ENCODE measurements at regions not wholly inside any gene's neighbourhood (a gene's known extent, or its start where the extent isn't known, plus 50 kb on each side); places are given as distances from the start of the nearest gene placed in this dataset.
"Not testable (repeated sequence)": the region's sequence is repeated elsewhere in the genome, so short reads cannot be mapped to it uniquely, and the experiment has no call there.

- peaks cover 7% of the 10 kb centered on the region for H3K9me3 Mint-ChIP-seq
- no peaks in the 10 kb centered on the region for H3K27me3 Mint-ChIP-seq
- no peak overlapping the region for H3K4me3 Mint-ChIP-seq
- no peak for ATAC-seq (replicated peaks)
- no peaks in the 10 kb centered on the region for H3K4me1 Mint-ChIP-seq
- no peak overlapping the region for H3K27ac Mint-ChIP-seq
- no peaks in the 10 kb centered on the region for H3K36me3 Mint-ChIP-seq (ENCODE audit: low read depth)
These were observed 696.3 kb upstream of the SLC35B3 start for GRCh38 chr6:9131616-9132015.

GRCh38 chr6:9131201-9131600, 695.9 kb upstream of the SLC35B3 start:
- no peaks in the 10 kb centered on the region for H3K4me1 Mint-ChIP-seq
- ATAC-seq (replicated peaks), result no peak
- H3K9me3 Mint-ChIP-seq, result peaks cover 7% of the 10 kb centered on the region
- no peak overlapping the region for H3K27ac Mint-ChIP-seq
- H3K27me3 Mint-ChIP-seq, result no peaks in the 10 kb centered on the region
- no peaks in the 10 kb centered on the region for H3K36me3 Mint-ChIP-seq (ENCODE audit: low read depth)
- H3K4me3 Mint-ChIP-seq, result no peak overlapping the region

DNA sequence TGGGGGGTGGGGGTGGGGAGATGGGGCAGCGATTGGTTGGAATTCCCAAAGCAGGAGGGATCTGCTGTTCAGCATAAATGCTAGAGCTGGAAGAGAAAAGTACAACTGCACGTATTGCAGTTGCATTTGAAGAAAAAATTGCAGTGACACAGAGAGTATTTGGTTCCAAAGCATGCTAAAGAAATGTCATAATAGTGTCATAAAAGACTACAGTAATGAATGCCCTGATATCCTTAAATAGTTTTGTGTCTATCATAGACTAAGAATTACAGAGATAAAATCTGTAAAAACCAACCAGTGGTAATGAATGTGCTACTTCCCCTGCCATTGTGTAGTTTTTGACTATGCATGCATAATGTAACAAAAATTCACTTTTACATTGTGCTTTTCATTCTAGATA, 693.6 kb upstream of the SLC35B3 start:
- H3K27me3 Mint-ChIP-seq, result no peaks in the 10 kb centered on the region
- H3K9me3 Mint-ChIP-seq, result peaks cover 6% of the 10 kb centered on the region
- no peaks in the 10 kb centered on the region for H3K36me3 Mint-ChIP-seq (ENCODE audit: low read depth)
- no peak overlapping the region for H3K4me3 Mint-ChIP-seq
- H3K4me1 Mint-ChIP-seq, result no peaks in the 10 kb centered on the region
- H3K27ac Mint-ChIP-seq, result no peak overlapping the region
- ATAC-seq (replicated peaks), result no peak

DNA sequence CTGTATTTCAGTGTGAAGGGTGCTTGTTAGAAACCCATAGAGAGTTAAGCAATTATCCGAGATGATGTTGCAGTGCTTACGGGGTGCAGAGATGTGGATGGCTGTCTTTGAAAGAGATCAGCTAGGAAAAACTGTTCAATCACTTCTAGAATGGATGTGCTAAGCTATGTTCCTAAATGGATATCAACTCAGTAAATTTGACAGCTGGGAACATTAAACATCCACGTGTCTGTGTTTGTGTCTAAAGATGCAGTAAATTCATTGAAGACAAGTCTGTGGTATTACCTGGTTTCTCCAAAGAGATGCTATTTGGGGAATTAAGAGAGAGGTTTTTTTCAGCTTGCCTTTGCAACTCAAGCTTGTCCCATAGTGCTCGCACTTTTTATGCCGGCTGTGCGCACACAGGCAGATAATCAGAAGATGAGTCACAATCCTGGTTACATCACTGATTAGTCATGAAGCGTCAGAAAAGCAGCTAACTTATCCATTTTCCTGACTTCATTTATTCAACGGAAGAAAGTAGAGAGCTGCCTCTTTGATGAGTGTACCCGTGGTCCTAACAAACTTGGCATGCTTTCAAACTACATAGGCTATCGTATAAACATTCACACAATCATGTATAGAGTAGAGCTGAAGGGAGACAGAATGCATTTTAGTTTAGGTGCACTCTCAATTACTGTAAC, 691.7 kb upstream of the SLC35B3 start:
- peaks cover 6% of the 10 kb centered on the region for H3K9me3 Mint-ChIP-seq
- H3K27ac Mint-ChIP-seq, result no peak overlapping the region
- no peaks in the 10 kb centered on the region for H3K4me1 Mint-ChIP-seq
- no peak for ATAC-seq (replicated peaks)
- no peaks in the 10 kb centered on the region for H3K36me3 Mint-ChIP-seq (ENCODE audit: low read depth)
- H3K27me3 Mint-ChIP-seq, result no peaks in the 10 kb centered on the region
- no peak overlapping the region for H3K4me3 Mint-ChIP-seq

DNA sequence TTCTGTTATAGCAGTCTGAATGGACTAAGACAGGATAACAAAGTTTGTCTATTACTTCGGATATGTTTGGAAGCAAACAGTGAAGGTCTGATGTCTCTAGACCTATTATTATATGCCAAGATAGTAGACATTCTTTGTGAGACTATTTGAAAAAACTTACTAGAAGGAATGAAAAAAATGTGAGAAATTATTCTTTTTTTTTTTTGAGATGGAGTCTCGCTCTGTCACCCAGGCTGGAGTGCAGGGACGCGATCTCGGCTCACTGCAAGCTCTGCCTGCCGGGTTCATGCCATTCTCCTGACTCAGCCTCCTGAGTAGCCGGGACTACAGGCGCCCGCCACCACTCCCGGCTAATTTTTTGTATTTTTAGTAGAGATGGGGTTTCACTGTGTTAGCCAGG, 690.7 kb upstream of the SLC35B3 start:
- H3K36me3 Mint-ChIP-seq (ENCODE audit: low read depth); H3K4me1 Mint-ChIP-seq; H3K4me3 Mint-ChIP-seq; H3K9me3 Mint-ChIP-seq; ATAC-seq (replicated peaks); H3K27ac Mint-ChIP-seq; H3K27me3 Mint-ChIP-seq: not testable (repeated sequence)

DNA sequence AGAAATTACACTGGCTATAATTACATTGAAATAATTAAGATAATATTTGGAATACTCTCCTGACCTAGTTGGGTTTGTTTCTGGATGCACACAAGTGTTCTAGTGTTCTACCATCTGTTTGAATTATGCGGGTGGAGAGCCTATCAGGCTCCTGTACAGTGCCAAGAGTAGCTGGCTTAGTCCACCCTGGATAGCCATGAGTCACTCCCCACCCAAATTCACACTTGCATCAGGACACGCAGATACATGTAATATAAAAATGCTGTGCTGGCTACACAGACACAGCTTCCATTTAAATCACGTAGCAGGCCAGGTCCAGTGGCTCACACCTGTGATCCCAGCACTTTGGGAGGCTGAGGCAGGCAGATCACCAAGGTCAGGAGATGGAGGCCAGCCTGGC, 686.2 kb upstream of the SLC35B3 start:
- no peak overlapping the region for H3K4me3 Mint-ChIP-seq
- H3K27me3 Mint-ChIP-seq, result no peaks in the 10 kb centered on the region
- no peak for ATAC-seq (replicated peaks)
- H3K36me3 Mint-ChIP-seq (ENCODE audit: low read depth), result no peaks in the 10 kb centered on the region
- H3K9me3 Mint-ChIP-seq, result peaks cover 10% of the 10 kb centered on the region
- no peaks in the 10 kb centered on the region for H3K4me1 Mint-ChIP-seq
- no peak overlapping the region for H3K27ac Mint-ChIP-seq

DNA sequence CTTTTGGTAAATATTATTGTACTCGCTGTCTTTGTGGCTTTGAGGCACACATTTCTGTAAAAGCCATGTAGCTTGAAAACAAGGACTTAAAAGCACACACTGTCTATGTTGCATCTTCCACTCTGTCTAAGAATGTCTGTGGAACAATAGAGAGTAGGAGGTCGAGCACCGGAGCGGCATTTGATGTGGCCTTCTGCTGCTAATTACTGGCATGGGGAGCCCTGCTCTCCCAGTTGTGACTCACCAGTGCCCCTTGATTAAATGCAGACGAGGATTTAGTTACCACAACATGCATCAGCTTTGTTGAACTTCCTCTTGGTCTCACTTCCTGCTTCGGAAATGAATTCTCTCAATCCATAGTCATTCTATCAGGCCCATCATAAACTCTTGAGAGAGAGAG, 680.7 kb upstream of the SLC35B3 start:
- Mint-ChIP-seq H3K4me3 (no peak overlapping the region), H3K27me3 (no peaks in the 10 kb centered on the region), H3K9me3 (peaks cover 7% of the 10 kb centered on the region), H3K27ac (no peak overlapping the region), H3K4me1 (no peaks in the 10 kb centered on the region), H3K36me3 (ENCODE audit: low read depth) (no peaks in the 10 kb centered on the region)
- ATAC-seq (replicated peaks), result no peak

DNA sequence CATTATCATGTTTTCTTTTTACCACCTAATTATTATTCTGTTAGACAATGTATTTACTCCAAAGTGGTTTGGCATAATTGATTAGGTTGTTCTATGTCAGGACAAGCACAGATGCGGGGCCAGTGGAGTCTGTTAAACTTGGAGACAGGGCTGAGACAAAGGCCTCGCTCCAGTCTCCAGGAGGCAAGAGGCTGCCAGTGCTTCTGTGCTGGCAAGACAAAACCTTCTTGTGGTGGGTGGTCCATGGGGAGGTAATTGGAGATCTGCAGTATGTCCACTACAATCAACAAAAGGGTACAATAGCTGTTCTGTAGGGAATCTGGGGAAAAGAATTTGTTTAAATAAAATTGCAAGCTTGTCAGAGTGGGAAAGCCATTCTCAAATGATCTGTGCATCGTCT, 677.2 kb upstream of the SLC35B3 start:
- H3K9me3 Mint-ChIP-seq, result peaks cover 4% of the 10 kb centered on the region
- ATAC-seq (replicated peaks), result no peak
- no peaks in the 10 kb centered on the region for H3K27me3 Mint-ChIP-seq
- H3K4me3 Mint-ChIP-seq, result no peak overlapping the region
- H3K4me1 Mint-ChIP-seq, result no peaks in the 10 kb centered on the region
- H3K27ac Mint-ChIP-seq, result no peak overlapping the region
- no peaks in the 10 kb centered on the region for H3K36me3 Mint-ChIP-seq (ENCODE audit: low read depth)

- Mint-ChIP-seq H3K4me1 (no peaks in the 10 kb centered on the region), H3K27me3 (no peaks in the 10 kb centered on the region), H3K27ac (no peak overlapping the region), H3K4me3 (no peak overlapping the region), H3K9me3 (peaks cover 13% of the 10 kb centered on the region), H3K36me3 (ENCODE audit: low read depth) (no peaks in the 10 kb centered on the region)
- ATAC-seq (replicated peaks), result no peak
These were observed 668.7 kb upstream of the SLC35B3 start for GRCh38 chr6:9103876-9104521.

GRCh38 chr6:9101920-9102319, 666.6 kb upstream of the SLC35B3 start:
- Mint-ChIP-seq H3K4me3 (no peak overlapping the region), H3K36me3 (ENCODE audit: low read depth) (no peaks in the 10 kb centered on the region), H3K27me3 (no peaks in the 10 kb centered on the region), H3K27ac (no peak overlapping the region), H3K9me3 (peaks cover 18% of the 10 kb centered on the region), H3K4me1 (no peaks in the 10 kb centered on the region)
- ATAC-seq (replicated peaks), result no peak

DNA sequence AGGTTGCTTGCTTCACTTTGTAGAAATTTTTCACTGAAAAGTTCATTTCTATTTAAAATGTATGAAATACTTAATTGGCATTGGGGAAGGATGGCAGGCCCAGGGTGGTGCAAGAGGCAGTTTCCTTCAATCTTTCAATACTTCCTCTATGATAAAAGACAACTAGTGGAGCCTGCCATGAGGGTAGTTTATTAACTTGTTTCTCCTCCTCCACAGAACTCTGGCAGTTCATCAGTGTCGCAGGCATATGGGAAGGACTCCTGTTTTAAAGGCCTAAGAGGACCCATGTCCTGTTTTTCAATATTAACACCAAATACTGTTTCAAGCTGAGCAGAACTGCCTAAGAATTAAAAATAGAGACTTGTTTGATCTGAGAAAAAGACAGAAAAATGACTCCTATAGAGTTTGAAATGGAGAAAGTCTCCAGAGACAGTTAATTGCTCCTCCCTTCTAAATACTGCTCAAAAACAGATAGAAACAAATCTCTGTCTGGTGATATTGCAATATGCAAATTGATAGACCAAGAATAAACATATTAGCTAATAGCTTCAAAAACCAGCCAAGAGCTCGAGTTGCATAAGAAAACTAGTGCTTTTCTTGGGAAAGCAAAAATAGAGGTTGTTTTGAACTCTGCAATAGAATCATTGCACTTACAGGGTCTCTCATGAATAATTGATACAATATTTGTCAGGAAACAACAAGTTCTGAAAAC, 665.7 kb upstream of the SLC35B3 start:
- H3K36me3 Mint-ChIP-seq (ENCODE audit: low read depth), result no peaks in the 10 kb centered on the region
- H3K9me3 Mint-ChIP-seq, result peaks cover 18% of the 10 kb centered on the region
- H3K4me3 Mint-ChIP-seq, result no peak overlapping the region
- ATAC-seq (replicated peaks), result no peak
- H3K27me3 Mint-ChIP-seq, result no peaks in the 10 kb centered on the region
- no peak overlapping the region for H3K27ac Mint-ChIP-seq
- no peaks in the 10 kb centered on the region for H3K4me1 Mint-ChIP-seq

DNA sequence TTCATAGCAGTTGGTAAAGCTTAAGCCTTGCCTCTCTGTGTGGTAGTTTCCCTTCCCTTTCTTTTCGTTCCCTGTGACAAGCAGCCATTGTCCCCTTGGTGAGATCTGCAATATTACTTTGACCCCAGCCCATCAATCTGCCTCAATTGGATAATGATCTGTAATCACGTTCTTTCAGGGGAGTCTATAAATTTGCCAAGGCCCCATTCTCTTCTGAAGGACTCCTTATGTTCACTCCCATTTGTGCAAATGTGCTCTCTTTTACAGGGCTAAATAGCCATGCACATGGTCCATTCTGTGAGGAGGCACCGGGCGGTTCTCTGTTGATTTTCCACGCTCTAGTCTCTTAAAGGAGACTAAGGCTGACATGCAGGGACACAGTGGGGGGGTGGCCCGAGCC, 660.4 kb upstream of the SLC35B3 start:
- Mint-ChIP-seq H3K4me1 (no peaks in the 10 kb centered on the region), H3K36me3 (ENCODE audit: low read depth) (no peaks in the 10 kb centered on the region), H3K27ac (no peak overlapping the region), H3K27me3 (no peaks in the 10 kb centered on the region), H3K9me3 (peaks cover 21% of the 10 kb centered on the region), H3K4me3 (no peak overlapping the region)
- no peak for ATAC-seq (replicated peaks)

GRCh38 chr6:9095137-9095536, 659.8 kb upstream of the SLC35B3 start:
- H3K27ac Mint-ChIP-seq, result no peak overlapping the region
- H3K4me1 Mint-ChIP-seq, result no peaks in the 10 kb centered on the region
- H3K36me3 Mint-ChIP-seq (ENCODE audit: low read depth), result no peaks in the 10 kb centered on the region
- H3K9me3 Mint-ChIP-seq, result peaks cover 18% of the 10 kb centered on the region
- H3K27me3 Mint-ChIP-seq, result no peaks in the 10 kb centered on the region
- no peak for ATAC-seq (replicated peaks)
- no peak overlapping the region for H3K4me3 Mint-ChIP-seq

DNA sequence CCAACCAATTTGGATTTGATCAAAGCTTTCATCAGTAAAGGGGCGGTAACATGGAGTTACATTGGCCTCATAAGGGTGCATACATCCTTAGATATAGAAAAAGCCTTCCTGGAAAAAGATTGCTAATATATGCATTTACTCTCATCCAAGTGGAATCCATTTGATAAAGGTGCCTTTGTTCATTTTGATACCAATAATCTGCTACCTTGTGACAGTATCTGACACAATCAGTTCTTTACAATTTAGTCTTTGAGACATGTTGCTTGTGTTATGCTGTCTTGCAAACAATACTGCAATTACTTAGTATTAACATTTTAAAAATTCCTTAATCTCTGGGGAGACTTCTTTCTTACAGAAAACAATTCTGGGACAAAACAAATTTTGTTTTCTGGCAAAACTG, 654.4 kb upstream of the SLC35B3 start:
- H3K27ac Mint-ChIP-seq, result no peak overlapping the region
- no peak overlapping the region for H3K4me3 Mint-ChIP-seq
- H3K4me1 Mint-ChIP-seq, result no peaks in the 10 kb centered on the region
- no peaks in the 10 kb centered on the region for H3K27me3 Mint-ChIP-seq
- no peaks in the 10 kb centered on the region for H3K36me3 Mint-ChIP-seq (ENCODE audit: low read depth)
- H3K9me3 Mint-ChIP-seq, result no peaks in the 10 kb centered on the region
- ATAC-seq (replicated peaks), result no peak

- Mint-ChIP-seq H3K27me3 (no peaks in the 10 kb centered on the region), H3K36me3 (ENCODE audit: low read depth) (no peaks in the 10 kb centered on the region), H3K4me3 (no peak overlapping the region), H3K9me3 (no peaks in the 10 kb centered on the region), H3K27ac (no peak overlapping the region), H3K4me1 (no peaks in the 10 kb centered on the region)
- ATAC-seq (replicated peaks), result no peak
These were observed 652.1 kb upstream of the SLC35B3 start for GRCh38 chr6:9087470-9087869.

All from activated T-helper 17 cell treated with anti-CD3 and anti-CD28 coated beads, Interleukin-2, amount 50 U/mL, for 72 hours (primary cell).